ENCODE measurements at regions not wholly inside any gene's neighbourhood (a gene's known extent, or its start where the extent isn't known, plus 50 kb on each side); places are given as distances from the start of the nearest gene placed in this dataset.

GRCh38 chr12:92468358-92469020, 234.3 kb upstream of the PLEKHG7 start:
- Histone ChIP-seq H2AFZ (ENCODE audit: low read length, unreplicated experiment) (no peak overlapping the region), H3K4me1 (ENCODE audit: control insufficient read depth, insufficient read depth, low read length, unreplicated experiment) (no peaks in the 10 kb centered on the region), H3K27me3 (ENCODE audit: insufficient read depth, low read length) (no peaks in the 10 kb centered on the region), H3K4me3 (ENCODE audit: low read depth, low read length) (no peak overlapping the region), H3K79me2 (ENCODE audit: control insufficient read depth, insufficient read depth, low read length, unreplicated experiment) (no peaks in the 10 kb centered on the region), H3K36me3 (ENCODE audit: insufficient read depth, low read length) (no peaks in the 10 kb centered on the region), H3K27ac (ENCODE audit: low read depth, low read length) (no peak overlapping the region)

GRCh38 chr12:92467886-92468285, 234.9 kb upstream of the PLEKHG7 start:
- H3K4me1 ChIP-seq (ENCODE audit: control insufficient read depth, insufficient read depth, low read length, unreplicated experiment): no peaks in the 10 kb centered on the region
- no peaks in the 10 kb centered on the region for H3K27me3 ChIP-seq (ENCODE audit: insufficient read depth, low read length)
- no peaks in the 10 kb centered on the region for H3K36me3 ChIP-seq (ENCODE audit: insufficient read depth, low read length)
- no peak overlapping the region for H2AFZ ChIP-seq (ENCODE audit: low read length, unreplicated experiment)
- H3K27ac ChIP-seq (ENCODE audit: low read depth, low read length): no peak overlapping the region
- H3K4me3 ChIP-seq (ENCODE audit: low read depth, low read length): no peak overlapping the region
- H3K79me2 ChIP-seq (ENCODE audit: control insufficient read depth, insufficient read depth, low read length, unreplicated experiment): no peaks in the 10 kb centered on the region

GRCh38 chr12:92466391-92467305, 236.1 kb upstream of the PLEKHG7 start:
- H3K4me3 ChIP-seq (ENCODE audit: low read depth, low read length): no peak overlapping the region
- H3K27ac ChIP-seq (ENCODE audit: low read depth, low read length): no peak overlapping the region
- H3K27me3 ChIP-seq (ENCODE audit: insufficient read depth, low read length): no peaks in the 10 kb centered on the region
- no peaks in the 10 kb centered on the region for H3K4me1 ChIP-seq (ENCODE audit: control insufficient read depth, insufficient read depth, low read length, unreplicated experiment)
- no peaks in the 10 kb centered on the region for H3K36me3 ChIP-seq (ENCODE audit: insufficient read depth, low read length)
- H2AFZ ChIP-seq (ENCODE audit: low read length, unreplicated experiment): no peak overlapping the region
- H3K79me2 ChIP-seq (ENCODE audit: control insufficient read depth, insufficient read depth, low read length, unreplicated experiment): no peaks in the 10 kb centered on the region

GRCh38 chr12:92465786-92466295, 236.9 kb upstream of the PLEKHG7 start:
- Histone ChIP-seq H3K27me3 (ENCODE audit: insufficient read depth, low read length) (no peaks in the 10 kb centered on the region), H3K27ac (ENCODE audit: low read depth, low read length) (no peak overlapping the region), H3K79me2 (ENCODE audit: control insufficient read depth, insufficient read depth, low read length, unreplicated experiment) (no peaks in the 10 kb centered on the region), H3K4me1 (ENCODE audit: control insufficient read depth, insufficient read depth, low read length, unreplicated experiment) (no peaks in the 10 kb centered on the region), H3K4me3 (ENCODE audit: low read depth, low read length) (no peak overlapping the region), H3K36me3 (ENCODE audit: insufficient read depth, low read length) (no peaks in the 10 kb centered on the region), H2AFZ (ENCODE audit: low read length, unreplicated experiment) (no peak overlapping the region)

GRCh38 chr12:92464911-92465310, 237.9 kb upstream of the PLEKHG7 start:
- Histone ChIP-seq H2AFZ (ENCODE audit: low read length, unreplicated experiment) (no peak overlapping the region), H3K27ac (ENCODE audit: low read depth, low read length) (no peak overlapping the region), H3K36me3 (ENCODE audit: insufficient read depth, low read length) (no peaks in the 10 kb centered on the region), H3K79me2 (ENCODE audit: control insufficient read depth, insufficient read depth, low read length, unreplicated experiment) (no peaks in the 10 kb centered on the region), H3K27me3 (ENCODE audit: insufficient read depth, low read length) (no peaks in the 10 kb centered on the region), H3K4me3 (ENCODE audit: low read depth, low read length) (no peak overlapping the region), H3K4me1 (ENCODE audit: control insufficient read depth, insufficient read depth, low read length, unreplicated experiment) (no peaks in the 10 kb centered on the region)

- Histone ChIP-seq H3K4me1 (ENCODE audit: control insufficient read depth, insufficient read depth, low read length, unreplicated experiment) (no peaks in the 10 kb centered on the region), H3K36me3 (ENCODE audit: insufficient read depth, low read length) (no peaks in the 10 kb centered on the region), H3K79me2 (ENCODE audit: control insufficient read depth, insufficient read depth, low read length, unreplicated experiment) (no peaks in the 10 kb centered on the region), H3K27me3 (ENCODE audit: insufficient read depth, low read length) (no peaks in the 10 kb centered on the region), H3K4me3 (ENCODE audit: low read depth, low read length) (no peak overlapping the region), H2AFZ (ENCODE audit: low read length, unreplicated experiment) (no peak overlapping the region), H3K27ac (ENCODE audit: low read depth, low read length) (no peak overlapping the region)
Measured at GRCh38 chr12:92463171-92463570, 239.6 kb upstream of the PLEKHG7 start.

GRCh38 chr12:92462527-92462926, 240.3 kb upstream of the PLEKHG7 start:
- H3K4me1 ChIP-seq (ENCODE audit: control insufficient read depth, insufficient read depth, low read length, unreplicated experiment): no peaks in the 10 kb centered on the region
- H3K36me3 ChIP-seq (ENCODE audit: insufficient read depth, low read length): no peaks in the 10 kb centered on the region
- H3K27me3 ChIP-seq (ENCODE audit: insufficient read depth, low read length): no peaks in the 10 kb centered on the region
- H2AFZ ChIP-seq (ENCODE audit: low read length, unreplicated experiment): no peak overlapping the region
- H3K4me3 ChIP-seq (ENCODE audit: low read depth, low read length): no peak overlapping the region
- no peak overlapping the region for H3K27ac ChIP-seq (ENCODE audit: low read depth, low read length)
- H3K79me2 ChIP-seq (ENCODE audit: control insufficient read depth, insufficient read depth, low read length, unreplicated experiment): no peaks in the 10 kb centered on the region

- H3K4me1 ChIP-seq (ENCODE audit: control insufficient read depth, insufficient read depth, low read length, unreplicated experiment): no peaks in the 10 kb centered on the region
- H3K4me3 ChIP-seq (ENCODE audit: low read depth, low read length): no peak overlapping the region
- no peak overlapping the region for H2AFZ ChIP-seq (ENCODE audit: low read length, unreplicated experiment)
- H3K79me2 ChIP-seq (ENCODE audit: control insufficient read depth, insufficient read depth, low read length, unreplicated experiment): no peaks in the 10 kb centered on the region
- no peak overlapping the region for H3K27ac ChIP-seq (ENCODE audit: low read depth, low read length)
- no peaks in the 10 kb centered on the region for H3K27me3 ChIP-seq (ENCODE audit: insufficient read depth, low read length)
- no peaks in the 10 kb centered on the region for H3K36me3 ChIP-seq (ENCODE audit: insufficient read depth, low read length)
Measured at GRCh38 chr12:92462049-92462448, 240.7 kb upstream of the PLEKHG7 start.

- Histone ChIP-seq H3K4me3 (ENCODE audit: low read depth, low read length) (no peak overlapping the region), H3K4me1 (ENCODE audit: control insufficient read depth, insufficient read depth, low read length, unreplicated experiment) (no peaks in the 10 kb centered on the region), H3K79me2 (ENCODE audit: control insufficient read depth, insufficient read depth, low read length, unreplicated experiment) (no peaks in the 10 kb centered on the region), H2AFZ (ENCODE audit: low read length, unreplicated experiment) (no peak overlapping the region), H3K27me3 (ENCODE audit: insufficient read depth, low read length) (no peaks in the 10 kb centered on the region), H3K27ac (ENCODE audit: low read depth, low read length) (no peak overlapping the region), H3K36me3 (ENCODE audit: insufficient read depth, low read length) (no peaks in the 10 kb centered on the region)
Measured at GRCh38 chr12:92459850-92460249, 242.9 kb upstream of the PLEKHG7 start.

- H3K27ac ChIP-seq (ENCODE audit: low read depth, low read length): no peak overlapping the region
- no peaks in the 10 kb centered on the region for H3K79me2 ChIP-seq (ENCODE audit: control insufficient read depth, insufficient read depth, low read length, unreplicated experiment)
- H2AFZ ChIP-seq (ENCODE audit: low read length, unreplicated experiment): no peak overlapping the region
- no peak overlapping the region for H3K4me3 ChIP-seq (ENCODE audit: low read depth, low read length)
- no peaks in the 10 kb centered on the region for H3K4me1 ChIP-seq (ENCODE audit: control insufficient read depth, insufficient read depth, low read length, unreplicated experiment)
- no peaks in the 10 kb centered on the region for H3K27me3 ChIP-seq (ENCODE audit: insufficient read depth, low read length)
- H3K36me3 ChIP-seq (ENCODE audit: insufficient read depth, low read length): no peaks in the 10 kb centered on the region
Measured at GRCh38 chr12:92458996-92459395, 243.8 kb upstream of the PLEKHG7 start.
